GM12872 (cell line): ENCODE measurements at regions not wholly inside any gene's neighbourhood (a gene's known extent, or its start where the extent isn't known, plus 50 kb on each side); places are given as distances from the start of the nearest gene placed in this dataset.

Experiments used
- CTCF ChIP-seq: IDR thresholded peaks from 3 replicates; pipeline ENCODE4 v1.5.1; 2011; ENCODE audit warnings: low read depth, mild to moderate bottlenecking, low read length, moderate library complexity; ENCODE audit not compliant: insufficient read depth

- TF ChIP-seq CTCF: no peak
Measured at GRCh38 chr5:119694284-119694683, 64.9 kb downstream of the FAM170A start.

- TF ChIP-seq CTCF: no peak
Measured at GRCh38 chr5:119706049-119706448, 76.7 kb downstream of the FAM170A start.

GRCh38 chr5:119708076-119708790, 78.9 kb downstream of the FAM170A start:
- no peak for TF ChIP-seq CTCF

- no peak for TF ChIP-seq CTCF
Measured at GRCh38 chr5:119721775-119722174, 92.4 kb downstream of the FAM170A start.

- TF ChIP-seq CTCF: no peak
Measured at GRCh38 chr5:119726544-119726943, 97.2 kb downstream of the FAM170A start.

- no peak for TF ChIP-seq CTCF
Measured at GRCh38 chr5:119740225-119740624, 110.9 kb downstream of the FAM170A start.

- no peak for TF ChIP-seq CTCF
Measured at GRCh38 chr5:119741691-119742090, 112.3 kb downstream of the FAM170A start.
